Endothelial cell of umbilical vein (primary cell): ENCODE measurements at regions not wholly inside any gene's neighbourhood (a gene's known extent, or its start where the extent isn't known, plus 50 kb on each side); places are given as distances from the start of the nearest gene placed in this dataset.

Experiments
- BruUV-seq: library from RNA; stranded (reverse); fragments of 400-500 nt; replicated peaks from 2 replicates; lab custom pipeline; 2021; lab: Mats Ljungman, UMichigan
- CTCF ChIA-PET: fragments of 300-600, 350-600 bp; sonication (Branson Sonifier 250); formaldehyde crosslinking; loops from one replicate; lab custom pipeline; 2021; ENCODE audit warnings: antibody characterized with exemption, inconsistent platforms; lab: Charles Lee
- POLR2A ChIA-PET: fragments of 300-600, 350-600 bp; sonication (Branson Sonifier 250); formaldehyde crosslinking; loops from one replicate; lab custom pipeline; 2021; ENCODE audit warnings: antibody characterized with exemption, inconsistent platforms; lab: Charles Lee
- DNase-seq: peaks from one replicate; pipeline ENCODE4 v3.0.0-alpha.2; 2011; ENCODE audit warnings: low read depth, low spot score
- FAIRE-seq: peaks from 2 replicates; lab custom pipeline; 2011; peaks lifted over from hg19 to GRCh38; lab: Jason Lieb, UNC
- H2AFZ ChIP-seq: 2 replicates; pipeline ENCODE4 v1.6.0; 2012; ENCODE audit warnings: low read depth, low read length, control low read depth, inconsistent platforms
- H3K27ac ChIP-seq: 2 replicates; pipeline ENCODE4 v1.5.1; 2011; ENCODE audit warnings: low read depth, mild to moderate bottlenecking, control low read depth, low read length, moderate library complexity; ENCODE audit not compliant: insufficient read depth
- H3K27me3 ChIP-seq, 2 experiments: 2 replicates each; pipeline versions ENCODE4 v1.6.0 to v1.6.1; 2011; ENCODE audit warnings: low read length in 2 of 2, mixed read lengths in 1 of 2; ENCODE audit not compliant: control insufficient read depth in 2 of 2, insufficient read depth in 2 of 2
- H3K36me3 ChIP-seq, 2 experiments: 2 replicates in 1 of 2; 3 replicates in 1 of 2; pipeline ENCODE4 v1.5.1; 2011; ENCODE audit warnings: low read length in 2 of 2, mild to moderate bottlenecking in 1 of 2, moderate library complexity in 1 of 2; ENCODE audit not compliant: control insufficient read depth in 2 of 2, insufficient read depth in 2 of 2; ENCODE audit errors: extremely low read depth in 1 of 2
- H3K4me1 ChIP-seq: 3 replicates; pipeline ENCODE4 v1.5.1; 2011; ENCODE audit warnings: mild to moderate bottlenecking, low read length; ENCODE audit not compliant: control insufficient read depth, insufficient read depth; ENCODE audit errors: extremely low read depth
- H3K4me2 ChIP-seq: 2 replicates; pipeline ENCODE4 v1.6.1; 2011; ENCODE audit warnings: low read length, control low read depth, mixed read lengths; ENCODE audit not compliant: insufficient read depth
- H3K4me3 ChIP-seq, 3 experiments: fragments of 200-600 bp in 1 of 3; sonication (generic), shearing (Covaris generic) in 1 of 3; replicated peaks in 1 of 3; 2 replicates each; pipeline ENCODE4 v1.5.1; 2011 to 2016; ENCODE audit warnings: control low read depth in 3 of 3, low read length in 3 of 3, mild to moderate bottlenecking in 2 of 3, inconsistent platforms in 1 of 3, low read depth in 1 of 3, moderate library complexity in 1 of 3; ENCODE audit not compliant: insufficient read depth in 1 of 3
- H3K79me2 ChIP-seq: 2 replicates; pipeline ENCODE4 v1.6.0; 2012; ENCODE audit warnings: low read length, inconsistent platforms; ENCODE audit not compliant: control insufficient read depth, insufficient read depth
- H3K9ac ChIP-seq: replicated peaks from 2 replicates; pipeline ENCODE3; 2011; ENCODE audit warnings: low read length, control low read depth; ENCODE audit not compliant: insufficient read depth; ENCODE audit errors: extremely low read depth
- H3K9me1 ChIP-seq: replicated peaks from 3 replicates; pipeline ENCODE4 v1.6.0; 2011; ENCODE audit warnings: mild to moderate bottlenecking, low read length; ENCODE audit not compliant: control insufficient read depth, insufficient read depth; ENCODE audit errors: extremely low read depth
- H3K9me3 ChIP-seq: replicated peaks from 2 replicates; pipeline ENCODE4 v1.5.1; 2012; ENCODE audit warnings: low read length, inconsistent platforms; ENCODE audit not compliant: control insufficient read depth, insufficient read depth
- H4K20me1 ChIP-seq: replicated peaks from 2 replicates; pipeline ENCODE3; 2011; ENCODE audit warnings: mild to moderate bottlenecking, low read length; ENCODE audit not compliant: control insufficient read depth, insufficient read depth; ENCODE audit errors: extremely low read depth
- CTCF ChIP-seq, 2 donors: IDR thresholded peaks; 1 replicate in 1 of 2; 2 replicates in 1 of 2; pipeline ENCODE4 v1.5.1; 2011; ENCODE audit warnings: low read length in 2 of 2, mild to moderate bottlenecking in 2 of 2, moderate library complexity in 2 of 2, control low read depth in 1 of 2, inconsistent platforms in 1 of 2, low read depth in 1 of 2; ENCODE audit not compliant: insufficient read depth in 1 of 2; ENCODE audit errors: extremely low read depth in 1 of 2
- EZH2 ChIP-seq: IDR thresholded peaks from 2 replicates; pipeline ENCODE4 v1.6.1; 2012; ENCODE audit warnings: borderline replicate concordance, low read depth, mild to moderate bottlenecking, moderate library complexity, low read length, inconsistent platforms; ENCODE audit not compliant: severe bottlenecking
- FOS ChIP-seq: IDR thresholded peaks from 2 replicates; pipeline ENCODE4 v1.6.1; 2011; ENCODE audit warnings: mild to moderate bottlenecking, low read length, moderate library complexity, borderline replicate concordance; ENCODE audit not compliant: insufficient read depth
- GATA2 ChIP-seq: IDR thresholded peaks from 2 replicates; pipeline ENCODE4 v1.7.0; 2011; ENCODE audit warnings: low read depth, mild to moderate bottlenecking, moderate library complexity, mixed read lengths, low read length; ENCODE audit not compliant: insufficient read length, insufficient read depth
- JUN ChIP-seq: IDR thresholded peaks from 2 replicates; pipeline ENCODE4 v1.6.1; 2011; ENCODE audit warnings: borderline replicate concordance, low read depth; ENCODE audit not compliant: insufficient read length, insufficient read depth
- MAX ChIP-seq: IDR thresholded peaks from 2 replicates; pipeline ENCODE4 v1.6.1; 2011; ENCODE audit not compliant: insufficient read depth, insufficient read length
- MYC ChIP-seq: IDR thresholded peaks from one replicate; pipeline ENCODE4 v1.6.1; 2011; ENCODE audit warnings: mild to moderate bottlenecking, low read depth, low read length
- POLR2A ChIP-seq: IDR thresholded peaks from 2 replicates; pipeline ENCODE4 v1.6.1; 2012; ENCODE audit warnings: low read depth, mild to moderate bottlenecking, control low read depth, low read length
- POLR2AphosphoS5 ChIP-seq: IDR thresholded peaks from 2 replicates; pipeline ENCODE4 v1.6.1; 2012; ENCODE audit warnings: low read depth, mild to moderate bottlenecking, control low read depth, low read length, moderate library complexity; ENCODE audit not compliant: insufficient read depth
- dilution Hi-C: fragments of 300-500 bp; cut with MboI; formaldehyde crosslinking; loops from one replicate; pipeline ENCODE4 v1.15.0; 2019; ENCODE audit warnings: low sequenced_read_pairs; ENCODE audit not compliant: extremely low pct_ligation_motif_present
- intact Hi-C: fragments of 100-400 bp; cut with micrococcal nuclease; formaldehyde crosslinking; loops from one replicate; pipeline ENCODE4 v1.10.0; 2022

DNA sequence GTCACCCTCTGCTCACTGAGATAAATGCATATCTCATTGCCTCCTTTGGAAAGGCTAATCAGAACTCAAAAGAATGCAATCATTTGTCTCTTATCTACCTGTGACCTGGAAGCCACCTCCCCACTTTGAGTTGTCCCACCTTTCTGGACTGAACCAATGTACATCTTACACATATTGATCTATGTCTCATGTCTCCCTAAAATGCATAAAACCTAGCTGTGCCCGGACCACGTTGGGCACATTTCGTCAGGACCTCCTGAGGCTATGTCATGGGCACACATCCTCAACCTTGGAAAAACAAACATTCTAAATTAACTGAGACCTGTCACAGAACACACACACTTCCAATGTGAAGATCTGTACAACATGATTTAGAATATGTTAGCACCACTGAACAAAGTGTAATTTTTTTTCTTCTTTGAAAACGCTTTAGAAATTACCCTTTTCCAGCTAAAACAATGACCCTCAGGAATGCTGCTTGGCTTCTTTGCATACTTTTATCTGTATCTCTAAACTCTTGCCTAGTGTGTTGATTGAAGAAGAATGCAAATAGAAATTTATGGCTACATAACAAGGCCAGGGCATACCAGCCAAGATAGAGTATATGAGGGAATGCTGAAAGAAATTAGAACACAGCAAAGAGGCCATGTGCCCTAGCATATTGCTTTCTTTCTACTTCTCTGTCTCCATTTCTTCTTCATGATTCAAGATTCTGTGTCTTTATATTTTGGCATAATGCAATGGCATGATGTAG lies 84.6 kb upstream of the DST start:
- dilution Hi-C loops = no loop called here
- TF ChIP-seq CTCF (IDR thresholded peaks at IDR 0.05; ENCODE audit: extremely low read depth in 1 of 2, insufficient read depth in 1 of 2, low read depth in 1 of 2, low read length in 2 of 2) = no peak
- Histone ChIP-seq H3K79me2 (peaks cover 26% of the 10 kb centered on the region), H3K4me3 (no peak overlapping the region), H3K27ac (no peak overlapping the region), H3K4me1 (peaks cover 33% of the 10 kb centered on the region), H3K27me3 (no peaks in the 10 kb centered on the region), H3K9me1 (no peaks in the 10 kb centered on the region), H3K4me2 (no peak overlapping the region), H4K20me1 (no peaks in the 10 kb centered on the region), H3K36me3 (no peaks in the 10 kb centered on the region), H2AFZ (no peak overlapping the region), H3K9ac (no peak overlapping the region), H3K9me3 (no peaks in the 10 kb centered on the region)
- POLR2A ChIA-PET = interaction anchor here (1.1 kb wide), 1 partner anchor 18 kb away, joined by 3 read pairs; no protein-coding TSS in a partner anchor
- FAIRE-seq (no peak), DNase-seq (no peak)
- CTCF ChIA-PET = interaction anchor here (1.1 kb wide), 1 partner anchor 124 kb away, joined by 3 read pairs; no protein-coding TSS in a partner anchor
- intact Hi-C loops = no loop called here
- BruUV-seq = no TSS peak

DNA sequence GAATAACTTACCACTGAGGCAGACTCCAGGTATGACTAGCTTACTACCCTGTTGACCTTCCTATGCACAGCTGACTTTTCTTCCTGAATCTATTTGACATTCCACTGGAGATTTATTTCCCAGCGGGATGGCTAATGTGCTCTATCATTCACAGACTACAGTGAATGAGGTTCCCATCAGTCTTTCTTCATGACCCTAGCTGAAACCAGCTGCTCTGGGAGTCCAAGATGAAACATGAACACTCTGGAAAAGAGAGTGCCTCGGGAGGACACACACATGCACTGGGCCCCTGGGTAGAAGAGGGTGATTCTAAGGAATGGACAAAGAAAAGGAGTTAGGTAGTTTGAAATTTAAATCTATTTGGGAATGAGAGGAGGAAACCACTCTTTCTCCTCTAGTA lies 82.6 kb upstream of the DST start:
- POLR2A ChIA-PET = no interaction called here
- dilution Hi-C loops = no loop called here
- H3K79me2 ChIP-seq = peaks cover 27% of the 10 kb centered on the region

More for the DNA sequence above, 82.6 kb upstream of the DST start:
- H3K36me3 ChIP-seq = no peaks in the 10 kb centered on the region
- FAIRE-seq = no peak
- H3K9me1 ChIP-seq = no peaks in the 10 kb centered on the region
- H4K20me1 ChIP-seq = no peaks in the 10 kb centered on the region
- TF ChIP-seq MAX = no peak
- no peak for TF ChIP-seq CTCF (IDR thresholded peaks at IDR 0.05; ENCODE audit: extremely low read depth in 1 of 2, insufficient read depth in 1 of 2, low read depth in 1 of 2, low read length in 2 of 2)
- no peak for TF ChIP-seq MYC
- TF ChIP-seq FOS = no peak
- TF ChIP-seq POLR2AphosphoS5 = no peak
- no peak for TF ChIP-seq EZH2
- no peak for TF ChIP-seq JUN
- no peak for TF ChIP-seq GATA2
- no peak for TF ChIP-seq POLR2A
- H3K27me3 ChIP-seq = no peaks in the 10 kb centered on the region
- H3K4me3 ChIP-seq = no peak overlapping the region
- no TSS peak for BruUV-seq
- no peak for DNase-seq
- peaks cover 13% of the 10 kb centered on the region for H3K4me1 ChIP-seq
- H2AFZ ChIP-seq = no peak overlapping the region
- no peak overlapping the region for H3K27ac ChIP-seq
- no peak overlapping the region for H3K9ac ChIP-seq
- H3K4me2 ChIP-seq = no peak overlapping the region
- intact Hi-C loops = no loop called here
- H3K9me3 ChIP-seq = no peaks in the 10 kb centered on the region
- CTCF ChIA-PET = interaction anchor here (1.1 to 2.3 kb wide), 4 partner anchors 16 to 119 kb away, joined by 3 to 11 read pairs (median 4); no protein-coding TSS in a partner anchor
